ENCODE measurements at regions not wholly inside any gene's neighbourhood (a gene's known extent, or its start where the extent isn't known, plus 50 kb on each side); places are given as distances from the start of the nearest gene placed in this dataset.

- TF ChIP-seq RERE (CRISPR knock-in tag; IDR thresholded peaks at IDR 0.05; ENCODE audit: borderline replicate concordance): no peak
- no peak for TF ChIP-seq U2AF1 (optimal IDR thresholded peaks at IDR 0.05; ENCODE audit: low read depth, low read length)
- TF ChIP-seq PHF8 (IDR thresholded peaks at IDR 0.05; ENCODE audit: borderline replicate concordance, low read length): no peak
- no peak for TF ChIP-seq ZNF239 (CRISPR knock-in tag; IDR thresholded peaks at IDR 0.05)
- peak in 1 of 2 experiments; percentile 43; a peak in 1 of 4 replicates for TF ChIP-seq MAZ (CRISPR knock-in tag; conservative IDR thresholded peaks at IDR 0.05 in 1 of 2, IDR thresholded peaks at IDR 0.05 in 1 of 2)
- no peak for TF ChIP-seq DIDO1 (tag; IDR thresholded peaks at IDR 0.05; ENCODE audit: low read depth)
- TF ChIP-seq NRF1 (conservative IDR thresholded peaks at IDR 0.05 in 1 of 2, IDR thresholded peaks at IDR 0.05 in 1 of 2): peak in 1 of 2 experiments; percentile 36; a peak in 1 of 4 replicates
- no peak for TF ChIP-seq ZNF740 (CRISPR knock-in tag; IDR thresholded peaks at IDR 0.05)
- TF ChIP-seq ZNF740 (tag; IDR thresholded peaks at IDR 0.05): no peak
- no peak for TF ChIP-seq RBM39 (optimal IDR thresholded peaks at IDR 0.05; ENCODE audit: low read depth, low read length)
- no peak for TF ChIP-seq GABPB1 (CRISPR knock-in tag; IDR thresholded peaks at IDR 0.05)
- no peak for TF ChIP-seq ZNF431 (CRISPR knock-in tag; IDR thresholded peaks at IDR 0.05)
- peak; percentile 68 for TF ChIP-seq CBFA2T3 (IDR thresholded peaks at IDR 0.05)
- no peak for TF ChIP-seq PYGO2 (tag; IDR thresholded peaks at IDR 0.05)
- 0 out of 2 replicates have a peak, but pooled peaks have one; percentile 19 for TF ChIP-seq BCOR (IDR thresholded peaks at IDR 0.05)
- no peak for TF ChIP-seq MXI1 (IDR thresholded peaks at IDR 0.05; ENCODE audit: low read depth, low read length)
- TF ChIP-seq CCNT2 (IDR thresholded peaks at IDR 0.05; ENCODE audit: borderline replicate concordance, extremely low read depth, insufficient read length, low read depth, low read length): no peak
- no peak for TF ChIP-seq EZH2 (IDR thresholded peaks at IDR 0.05; ENCODE audit: borderline replicate concordance, low read depth, low read length)
- no peak for TF ChIP-seq ZNF696 (CRISPR knock-in tag; conservative IDR thresholded peaks at IDR 0.05)
- TF ChIP-seq ZNF511 (CRISPR knock-in tag; IDR thresholded peaks at IDR 0.05): no peak
Measured at GRCh38 chr1:234962340-234962989, 166.2 kb downstream of the TOMM20 start (continued).

All from K562 (cell line).